BJ (cell line): ENCODE measurements at regions not wholly inside any gene's neighbourhood (a gene's known extent, or its start where the extent isn't known, plus 50 kb on each side); places are given as distances from the start of the nearest gene placed in this dataset.

Source experiments
- CTCF ChIA-PET: fragments of 350-600 bp; formaldehyde crosslinking; extraction: SDS; loops from one replicate; lab custom pipeline; 2021; ENCODE audit warnings: antibody characterized with exemption, inconsistent platforms; lab: Yijun Ruan, JAX
- POLR2A ChIA-PET: fragments of 300-600 bp; sonication (Branson Sonifier 250); formaldehyde crosslinking; extraction: SDS; loops from one replicate; lab custom pipeline; 2021; ENCODE audit warnings: antibody characterized with exemption; lab: Charles Lee
- DNase-seq: peaks from one replicate; pipeline ENCODE4 v3.0.0-alpha.2; 2011; ENCODE audit warnings: low read depth
- H3K27me3 ChIP-seq: 2 replicates; pipeline ENCODE4 v1.6.0; 2011; ENCODE audit warnings: low read length; ENCODE audit not compliant: control insufficient read depth, insufficient read depth
- H3K36me3 ChIP-seq: 2 replicates; pipeline ENCODE4 v1.5.1; 2011; ENCODE audit warnings: low read length; ENCODE audit not compliant: control insufficient read depth, insufficient read depth
- H3K4me3 ChIP-seq: 2 replicates; pipeline ENCODE4 v1.5.1; 2011; ENCODE audit warnings: low read depth, mild to moderate bottlenecking, control low read depth, low read length
- CTCF ChIP-seq: IDR thresholded peaks from 2 replicates; pipeline ENCODE4 v1.5.1; 2011; ENCODE audit warnings: low read depth, mild to moderate bottlenecking, control low read depth, inconsistent platforms, low read length, moderate library complexity; ENCODE audit not compliant: insufficient read depth

DNA sequence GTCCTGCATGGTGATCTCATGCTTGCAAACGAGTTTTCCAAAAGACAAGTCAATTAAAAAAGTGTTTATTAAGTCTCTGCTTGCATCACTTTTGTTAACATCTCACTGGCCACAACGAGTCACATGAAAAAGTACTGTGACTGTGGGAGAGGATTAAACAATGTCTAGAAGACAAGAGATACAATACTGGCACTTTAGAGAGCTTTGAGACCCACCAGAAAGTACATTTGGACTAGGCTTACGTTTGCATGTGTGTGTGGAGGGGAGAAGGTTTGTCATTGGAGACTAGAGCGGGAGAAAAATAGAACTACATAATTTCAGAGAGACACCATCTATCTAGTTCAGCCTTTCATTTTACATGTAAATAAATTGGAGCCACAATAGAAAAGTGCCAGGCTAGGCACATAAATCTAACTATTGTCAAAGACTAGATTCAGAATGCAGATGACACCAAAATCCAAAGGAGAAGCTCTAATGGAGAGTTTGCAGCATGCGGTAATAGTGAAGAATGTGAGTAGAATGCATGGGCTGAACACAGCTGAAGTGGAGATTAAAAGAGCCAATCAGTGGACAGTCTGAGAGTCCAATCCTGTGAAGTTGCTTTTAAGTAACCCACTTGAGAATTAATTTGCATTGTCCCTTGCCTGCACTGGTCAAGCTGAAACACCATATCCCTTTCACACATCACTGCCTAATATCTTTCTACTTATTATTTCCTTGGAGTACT lies 977.4 kb upstream of the FAT3 start:
- POLR2A ChIA-PET, result no interaction called here
- Histone ChIP-seq H3K27me3 (no peaks in the 10 kb centered on the region), H3K36me3 (no peaks in the 10 kb centered on the region), H3K4me3 (no peak overlapping the region)
- no peak for TF ChIP-seq CTCF
- no peak for DNase-seq
- CTCF ChIA-PET, result no interaction called here

DNA sequence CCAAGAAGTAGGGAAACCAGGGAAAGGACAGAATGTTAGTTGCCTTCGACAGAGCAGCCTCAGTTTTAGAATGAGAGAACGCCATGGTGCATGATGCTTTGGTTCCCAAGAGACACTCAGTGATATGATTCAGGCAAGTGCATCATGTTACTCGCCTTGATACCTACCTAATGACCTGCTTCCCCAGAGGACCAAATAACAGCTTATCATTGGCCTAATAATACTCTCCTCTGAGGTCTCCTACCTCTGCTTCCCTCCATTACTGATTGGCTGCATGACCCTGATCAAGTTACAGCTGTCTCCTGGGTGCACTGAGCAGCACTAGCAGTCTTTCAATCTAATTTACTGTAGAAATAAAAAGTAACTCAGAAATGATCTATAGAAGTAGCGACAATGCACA lies 979.7 kb upstream of the FAT3 start:
- H3K4me3 ChIP-seq, result no peak overlapping the region
- no peaks in the 10 kb centered on the region for H3K27me3 ChIP-seq
- no peak for DNase-seq
- TF ChIP-seq CTCF, result no peak
- POLR2A ChIA-PET, result no interaction called here
- CTCF ChIA-PET, result no interaction called here
- no peaks in the 10 kb centered on the region for H3K36me3 ChIP-seq

DNA sequence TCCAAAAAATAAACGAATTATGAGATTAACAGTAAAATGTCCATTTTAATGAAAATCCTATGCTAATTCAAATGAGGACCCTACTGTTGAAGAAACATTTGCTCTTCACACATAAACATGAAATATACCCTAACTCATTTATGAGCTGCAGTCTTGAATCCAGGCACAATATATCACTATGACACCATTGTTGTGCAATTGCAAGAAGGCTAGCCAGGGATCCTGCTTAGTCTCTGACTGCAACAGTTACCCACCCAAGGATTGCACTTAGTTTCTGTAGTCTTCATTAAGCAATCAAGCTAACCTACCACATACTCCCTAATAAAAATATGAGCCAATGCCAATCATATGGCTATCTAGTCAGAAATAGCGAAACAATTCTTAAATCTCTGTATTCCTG lies 981.0 kb upstream of the FAT3 start:
- H3K36me3 ChIP-seq, result no peaks in the 10 kb centered on the region
- POLR2A ChIA-PET, result no interaction called here
- TF ChIP-seq CTCF, result no peak
- CTCF ChIA-PET, result no interaction called here
- no peaks in the 10 kb centered on the region for H3K27me3 ChIP-seq
- no peak for DNase-seq
- H3K4me3 ChIP-seq, result no peak overlapping the region

DNA sequence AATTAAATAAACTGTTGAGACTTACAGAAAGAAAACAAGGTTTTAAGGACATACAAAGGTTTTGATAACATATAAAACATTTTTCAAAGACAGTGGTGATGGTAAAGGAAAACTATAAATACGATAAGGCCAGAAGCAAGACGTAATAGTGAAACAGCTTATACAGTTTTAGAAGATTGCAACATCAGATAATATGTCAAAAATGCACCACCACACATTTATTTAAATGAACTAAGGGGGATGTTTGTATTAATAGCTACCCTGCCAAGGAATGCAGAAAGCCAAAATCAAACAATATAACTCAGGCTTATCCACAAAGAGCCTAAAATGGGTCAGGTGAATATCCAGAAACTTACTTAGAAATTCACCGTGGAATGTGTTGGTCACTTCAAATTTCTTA lies 981.6 kb upstream of the FAT3 start:
- DNase-seq, result no peak
- TF ChIP-seq CTCF, result no peak
- POLR2A ChIA-PET, result no interaction called here
- Histone ChIP-seq H3K27me3 (no peaks in the 10 kb centered on the region), H3K36me3 (no peaks in the 10 kb centered on the region), H3K4me3 (no peak overlapping the region)
- CTCF ChIA-PET, result no interaction called here

- Histone ChIP-seq H3K4me3 (no peak overlapping the region), H3K27me3 (no peaks in the 10 kb centered on the region), H3K36me3 (no peaks in the 10 kb centered on the region)
- DNase-seq, result no peak
- POLR2A ChIA-PET, result no interaction called here
- CTCF ChIA-PET, result no interaction called here
- TF ChIP-seq CTCF, result no peak
Measured at GRCh38 chr11:91241226-91241625, 983.4 kb upstream of the FAT3 start.
